ENCODE measurements at regions not wholly inside any gene's neighbourhood (a gene's known extent, or its start where the extent isn't known, plus 50 kb on each side); places are given as distances from the start of the nearest gene placed in this dataset.

DNA sequence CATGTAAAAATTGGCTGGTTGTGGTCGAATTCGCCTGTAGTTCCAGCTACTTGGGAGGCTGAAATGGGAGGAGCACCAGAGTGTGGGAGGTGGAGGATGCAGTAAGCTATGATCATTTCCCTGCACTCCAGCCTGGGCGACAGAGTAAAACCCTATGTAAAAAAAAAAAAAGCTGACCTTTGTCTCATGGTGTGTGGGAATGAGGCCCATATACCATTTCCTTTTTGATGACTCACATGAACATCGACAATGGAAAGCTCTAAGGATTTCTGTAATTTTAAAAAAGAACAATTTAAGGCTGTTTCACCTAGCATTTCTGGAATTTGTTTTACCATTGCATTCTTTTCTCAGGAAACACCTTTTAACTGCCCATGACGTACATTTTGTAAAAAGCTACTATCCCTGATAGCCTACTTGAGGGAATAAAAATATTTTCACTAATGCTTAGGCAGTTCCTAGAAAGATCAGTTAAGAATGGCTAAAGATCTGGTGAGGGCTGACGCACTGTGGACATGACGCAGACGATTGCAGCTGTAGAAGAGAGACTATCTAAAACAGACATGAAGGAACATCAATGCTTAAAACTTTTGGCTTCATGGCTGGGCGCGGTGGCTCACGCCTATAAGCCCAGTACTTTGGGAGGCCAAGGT lies 400.6 kb upstream of the IGFBP3 start:
- DNase-seq = no peak
- 68 to 82% methylated on average over 11 of the region's 11 CpGs for WGBS, 2 donors
- TF ChIP-seq, protein P1, sequence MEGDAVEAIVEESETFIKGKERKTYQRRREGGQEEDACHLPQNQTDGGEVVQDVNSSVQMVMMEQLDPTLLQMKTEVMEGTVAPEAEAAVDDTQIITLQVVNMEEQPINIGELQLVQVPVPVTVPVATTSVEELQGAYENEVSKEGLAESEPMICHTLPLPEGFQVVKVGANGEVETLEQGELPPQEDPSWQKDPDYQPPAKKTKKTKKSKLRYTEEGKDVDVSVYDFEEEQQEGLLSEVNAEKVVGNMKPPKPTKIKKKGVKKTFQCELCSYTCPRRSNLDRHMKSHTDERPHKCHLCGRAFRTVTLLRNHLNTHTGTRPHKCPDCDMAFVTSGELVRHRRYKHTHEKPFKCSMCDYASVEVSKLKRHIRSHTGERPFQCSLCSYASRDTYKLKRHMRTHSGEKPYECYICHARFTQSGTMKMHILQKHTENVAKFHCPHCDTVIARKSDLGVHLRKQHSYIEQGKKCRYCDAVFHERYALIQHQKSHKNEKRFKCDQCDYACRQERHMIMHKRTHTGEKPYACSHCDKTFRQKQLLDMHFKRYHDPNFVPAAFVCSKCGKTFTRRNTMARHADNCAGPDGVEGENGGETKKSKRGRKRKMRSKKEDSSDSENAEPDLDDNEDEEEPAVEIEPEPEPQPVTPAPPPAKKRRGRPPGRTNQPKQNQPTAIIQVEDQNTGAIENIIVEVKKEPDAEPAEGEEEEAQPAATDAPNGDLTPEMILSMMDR (IDR thresholded peaks at IDR 0.05) = no peak
- no peak for ATAC-seq
- Histone ChIP-seq H3K36me3 (no peaks in the 10 kb centered on the region), H3K4me3 (no peak overlapping the region), H3K27ac (no peak overlapping the region), H3K27me3 (no peaks in the 10 kb centered on the region), H3K4me1 (no peaks in the 10 kb centered on the region), H3K9me3 (no peaks in the 10 kb centered on the region)
- intact Hi-C loops (cut with DNase I) = no loop called here
- no peak for FAIRE-seq

DNA sequence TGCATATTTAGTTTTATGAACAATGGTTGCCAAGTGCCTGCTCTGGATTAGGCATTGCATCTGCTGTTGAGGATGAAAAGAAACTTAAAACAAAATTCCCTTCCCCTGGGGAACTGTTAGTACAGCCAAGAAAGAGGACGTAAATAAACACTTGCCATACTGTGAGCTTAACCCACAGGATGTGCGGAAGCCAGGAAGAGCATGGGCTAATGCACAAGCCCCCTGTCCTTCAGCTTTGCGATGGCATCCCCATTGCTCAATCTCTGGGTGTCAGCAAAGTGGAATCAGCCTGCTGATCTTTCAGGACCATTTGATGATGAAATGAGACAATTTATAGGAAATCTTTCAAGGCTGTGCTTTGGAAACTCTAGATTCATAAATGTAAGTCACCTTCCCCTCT lies 399.9 kb upstream of the IGFBP3 start:
- 66 to 79% methylated on average over 3 of the region's 3 CpGs for WGBS, 2 donors
- DNase-seq = no peak

DNA sequence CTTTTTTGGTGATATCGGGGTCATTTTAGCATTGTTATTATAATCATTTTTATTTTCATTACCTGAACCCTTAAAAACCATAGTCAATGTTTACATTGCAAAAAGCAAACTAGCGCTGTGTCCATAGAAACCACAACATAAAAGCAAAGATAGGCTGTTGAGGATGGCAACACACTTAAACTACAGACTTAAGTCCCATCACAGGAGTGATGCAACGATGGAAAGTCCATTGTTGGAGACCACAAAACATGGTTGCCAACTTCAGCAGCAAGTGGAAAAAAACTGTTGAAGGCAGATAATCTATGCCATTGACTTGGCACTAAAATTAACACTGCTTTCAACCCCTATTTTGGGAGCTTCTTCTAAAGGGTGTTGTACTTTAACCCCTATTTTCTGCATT lies 398.8 kb upstream of the IGFBP3 start:
- no peak overlapping the region for H3K27ac ChIP-seq
- no peaks in the 10 kb centered on the region for H3K9me3 ChIP-seq
- no peaks in the 10 kb centered on the region for H3K4me1 ChIP-seq
- H3K27me3 ChIP-seq = no peaks in the 10 kb centered on the region
- no peak for ATAC-seq
- no peak overlapping the region for H3K4me3 ChIP-seq
- DNase-seq = no peak
- intact Hi-C loops (cut with DNase I) = no loop called here
- TF ChIP-seq, protein P1 (IDR thresholded peaks at IDR 0.05) = no peak
- WGBS, 2 donors = 71 to 74% methylated on average over 3 of the region's 3 CpGs
- no peaks in the 10 kb centered on the region for H3K36me3 ChIP-seq
- FAIRE-seq = no peak

More for the DNA sequence above, 399.9 kb upstream of the IGFBP3 start:
- Histone ChIP-seq H3K9me3 (no peaks in the 10 kb centered on the region), H3K36me3 (no peaks in the 10 kb centered on the region), H3K4me1 (no peaks in the 10 kb centered on the region), H3K27me3 (no peaks in the 10 kb centered on the region), H3K27ac (no peak overlapping the region), H3K4me3 (no peak overlapping the region)
- FAIRE-seq = no peak
- TF ChIP-seq, protein P1 (IDR thresholded peaks at IDR 0.05) = no peak
- ATAC-seq = no peak
- intact Hi-C loops (cut with DNase I) = no loop called here

DNA sequence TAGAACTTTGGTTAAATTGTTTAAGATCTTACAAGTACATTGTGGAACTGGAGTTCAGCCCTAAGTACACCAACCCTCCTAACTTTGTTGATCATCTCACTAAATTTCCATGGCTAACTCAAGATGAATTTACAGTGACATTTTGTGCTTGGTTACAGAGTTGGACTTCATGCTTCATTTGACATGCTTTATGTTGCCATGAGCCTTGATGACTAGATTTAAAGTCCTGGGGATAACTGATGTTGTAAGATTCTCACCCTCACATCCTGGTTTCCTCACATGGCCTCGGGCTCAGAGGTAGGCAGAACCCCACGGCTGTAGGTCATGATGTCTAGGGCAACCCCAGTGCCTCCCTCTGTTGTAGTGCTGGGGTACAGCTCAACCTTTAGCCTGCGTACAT lies 397.2 kb upstream of the IGFBP3 start:
- no peak for FAIRE-seq
- intact Hi-C loops (cut with DNase I) = no loop called here
- no peak for ATAC-seq

DNA sequence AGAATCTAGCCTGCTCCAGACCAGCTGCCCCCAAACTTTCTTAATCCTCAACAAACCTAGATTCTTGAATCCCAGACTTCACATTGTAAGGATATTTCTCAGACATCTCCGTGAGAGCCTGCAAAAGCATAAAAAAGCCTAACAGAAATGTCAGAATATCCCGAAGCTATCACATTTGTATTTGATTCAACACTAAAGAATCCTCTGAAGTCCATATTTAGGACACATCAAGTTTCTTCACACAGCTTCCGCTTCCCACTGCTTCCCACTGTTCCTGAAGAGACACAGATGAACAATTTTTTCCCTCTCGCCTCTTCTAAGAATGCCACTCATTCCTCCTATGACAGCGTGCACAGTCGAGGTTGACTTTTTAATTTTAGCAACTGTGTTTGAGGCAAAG lies 396.2 kb upstream of the IGFBP3 start:
- Histone ChIP-seq H3K36me3 (no peaks in the 10 kb centered on the region), H3K27me3 (peaks cover 0 to 4% (median 0%) of the 10 kb centered on the region in 4 donors), H3K27ac (no peak overlapping the region), H3K4me1 (no peaks in the 10 kb centered on the region), H3K9me3 (no peaks in the 10 kb centered on the region), H3K4me3 (no peak overlapping the region)
- FAIRE-seq = no peak
- 65 to 82% methylated on average over 6 of the region's 6 CpGs for whole genome bisulfite sequencing, 2 donors
- no peak for DNase-seq
- no peak for ATAC-seq
- intact Hi-C loops (cut with DNase I) = no loop called here
- TF ChIP-seq, protein P1 (IDR thresholded peaks at IDR 0.05) = no peak

More for the DNA sequence above, 397.2 kb upstream of the IGFBP3 start:
- no peaks in the 10 kb centered on the region for H3K9me3 ChIP-seq
- H3K27ac ChIP-seq = no peak overlapping the region
- WGBS, 2 donors = 53 to 70% methylated on average over 3 of the region's 3 CpGs
- H3K4me3 ChIP-seq = no peak overlapping the region
- no peaks in the 10 kb centered on the region for H3K36me3 ChIP-seq
- no peaks in the 10 kb centered on the region for H3K4me1 ChIP-seq
- DNase-seq = no peak
- peaks cover 0 to 4% (median 0%) of the 10 kb centered on the region in 4 donors for H3K27me3 ChIP-seq
- TF ChIP-seq, protein P1 (IDR thresholded peaks at IDR 0.05) = no peak
